SK-N-SH (cell line): ENCODE measurements at regions not wholly inside any gene's neighbourhood (a gene's known extent, or its start where the extent isn't known, plus 50 kb on each side); places are given as distances from the start of the nearest gene placed in this dataset.

ENCODE experiments used
- CTCF ChIA-PET: fragments of 300-600, 350-600 bp; formaldehyde crosslinking; extraction: SDS; loops from one replicate; lab custom pipeline; 2021; lab: Yijun Ruan, JAX
- POLR2A ChIA-PET: fragments of 350-600 bp; sonication (Branson Sonifier 250); formaldehyde crosslinking; extraction: SDS; loops from one replicate; lab custom pipeline; 2020; ENCODE audit warnings: antibody characterized with exemption, inconsistent platforms; lab: Yijun Ruan, JAX
- DNase-seq: peaks from one replicate; pipeline ENCODE4 v3.0.0; 2012
- H2AFZ ChIP-seq: fragments of 200-600 bp; sonication (generic); 2 replicates; pipeline ENCODE4 v1.8.1; 2016; ENCODE audit warnings: antibody characterized with exemption, mild to moderate bottlenecking, low read depth
- H3F3A ChIP-seq: fragments of 200-600 bp; sonication (generic); replicated peaks from 2 replicates; pipeline ENCODE3; 2016; ENCODE audit warnings: antibody characterized with exemption, mild to moderate bottlenecking; ENCODE audit not compliant: insufficient read depth
- H3K27ac ChIP-seq, 2 experiments: fragments of 200-500 bp in 1 of 2; fragments of 200-600 bp in 1 of 2; sonication (Bioruptor generic) in 1 of 2; sonication (generic), shearing (Covaris generic) in 1 of 2; 2 replicates each; pipeline versions ENCODE4 v1.5.1 to v1.6.1; 2014 to 2016; ENCODE audit warnings: low read depth in 2 of 2, inconsistent platforms in 1 of 2, low read length in 1 of 2, mild to moderate bottlenecking in 1 of 2, mixed read lengths in 1 of 2
- H3K27me3 ChIP-seq: fragments of 200-600 bp; sonication (generic), shearing (Covaris generic); 2 replicates; pipeline ENCODE4 v1.6.1; 2016; ENCODE audit warnings: mixed run types; ENCODE audit not compliant: insufficient read depth
- H3K36me3 ChIP-seq, 2 experiments: fragments of 200-500 bp in 1 of 2; fragments of 200-600 bp in 1 of 2; sonication (Bioruptor generic) in 1 of 2; sonication (generic) in 1 of 2; replicated peaks in 1 of 2; 2 replicates each; pipeline versions ENCODE3 to v1.5.1; 2014 to 2016; ENCODE audit warnings: low read length in 1 of 2, mild to moderate bottlenecking in 1 of 2; ENCODE audit not compliant: insufficient read depth in 2 of 2, control insufficient read depth in 1 of 2
- H3K4me1 ChIP-seq, 2 experiments: fragments of 200-500 bp in 1 of 2; fragments of 200-600 bp in 1 of 2; sonication (Bioruptor generic) in 1 of 2; sonication (generic), shearing (Covaris generic) in 1 of 2; 2 replicates each; pipeline versions ENCODE4 v1.5.1 to v1.6.1; 2014 to 2016; ENCODE audit warnings: low read depth in 1 of 2, low read length in 1 of 2, mixed run types in 1 of 2; ENCODE audit not compliant: insufficient read depth in 2 of 2, control insufficient read depth in 1 of 2
- H3K4me2 ChIP-seq: fragments of 200-600 bp; sonication (generic), shearing (Covaris generic); 2 replicates; pipeline ENCODE4 v1.6.1; 2017; ENCODE audit warnings: mixed run types
- H3K4me3 ChIP-seq, 2 experiments: fragments of 200-500 bp in 1 of 2; fragments of 200-600 bp in 1 of 2; sonication (Bioruptor generic) in 1 of 2; sonication (generic), shearing (Covaris generic) in 1 of 2; 2 replicates each; pipeline versions ENCODE4 v1.5.1 to v1.8.1; 2014 to 2016; ENCODE audit warnings: low read depth in 2 of 2, inconsistent platforms in 1 of 2, low read length in 1 of 2, mild to moderate bottlenecking in 1 of 2, mixed read lengths in 1 of 2, moderate library complexity in 1 of 2
- H3K79me2 ChIP-seq: fragments of 200-600 bp; sonication (generic); 2 replicates; pipeline ENCODE4 v1.8.1; 2017; ENCODE audit warnings: mild to moderate bottlenecking; ENCODE audit not compliant: insufficient read depth
- H3K9ac ChIP-seq: fragments of 200-600 bp; sonication (generic); 2 replicates; pipeline ENCODE4 v1.6.1; 2017; ENCODE audit warnings: mixed run types
- H3K9me2 ChIP-seq: fragments of 200-600 bp; sonication (generic); 2 replicates; pipeline ENCODE4 v1.6.1; 2017; ENCODE audit warnings: mixed run types
- H3K9me3 ChIP-seq: fragments of 200-600 bp; sonication (generic); 2 replicates; pipeline ENCODE4 v1.6.1; 2017; ENCODE audit warnings: mixed run types, mild to moderate bottlenecking, moderate library complexity
- H4K20me1 ChIP-seq: fragments of 200-600 bp; sonication (generic); 2 replicates; pipeline ENCODE4 v1.6.1; 2017; ENCODE audit warnings: mild to moderate bottlenecking, mixed run types; ENCODE audit not compliant: insufficient read depth
- EP300 ChIP-seq, 2 experiments: IDR thresholded peaks; 2 replicates each; pipeline versions ENCODE4 v1.4.0 to v1.6.1; 2012; ENCODE audit warnings: borderline replicate concordance in 1 of 2, low read depth in 1 of 2, low read length in 1 of 2
- EZH2phosphoT487 ChIP-seq: fragments of 200-600 bp; sonication (generic); IDR thresholded peaks from 2 replicates; pipeline ENCODE4 v1.6.1; 2017; ENCODE audit warnings: low read depth, mixed run types, mild to moderate bottlenecking, antibody characterized with exemption, moderate library complexity, borderline replicate concordance
- WGBS: methylation state at CpG from one replicate; pipeline ENCODE4 v1.1.6; 2017; ENCODE audit warnings: low lambda C conversion rate; 5-methylcytosine and 5-hydroxymethylcytosine counted together
- TF ChIP-seq, protein P1 (sequence below): fragments of 200-600 bp; sonication (generic); IDR thresholded peaks from 2 replicates; pipeline ENCODE4 v1.6.1; 2017; ENCODE audit warnings: antibody characterized with exemption, mild to moderate bottlenecking, moderate library complexity
- TF ChIP-seq, protein P2 (sequence below): fragments of 150-350 bp; IDR thresholded peaks from 2 replicates; pipeline ENCODE4 v1.6.1; 2017; ENCODE audit warnings: antibody characterized with exemption, low read length, low read depth, borderline replicate concordance
- TF ChIP-seq, protein P3 (sequence below): IDR thresholded peaks from 2 replicates; pipeline ENCODE4 v1.6.1; 2012; ENCODE audit warnings: mild to moderate bottlenecking, low read depth, low read length, moderate library complexity

DNA sequence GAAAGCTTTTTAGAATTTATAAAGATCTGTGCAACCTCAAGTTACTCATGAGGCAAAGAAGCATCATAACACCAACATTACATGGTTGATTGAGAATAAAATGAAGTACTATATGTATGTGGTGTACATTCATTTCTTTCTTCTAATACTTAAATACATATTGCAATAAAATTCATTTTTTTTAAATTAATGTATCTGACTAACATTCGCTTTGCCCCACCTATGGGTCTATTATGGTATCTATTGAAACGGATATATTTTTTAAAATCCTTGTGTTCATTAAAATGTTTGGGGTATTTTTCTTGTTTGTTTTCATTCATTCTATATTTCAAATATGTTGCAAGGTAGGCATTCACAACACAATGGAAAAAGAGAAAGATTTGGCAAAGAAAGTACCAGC is 237.5 kb downstream of the DSEL start:
- Histone ChIP-seq H3K4me1 (peaks cover 0 to 8% of the 10 kb centered on the region in 2 experiments; a peak in 2 of 4 replicates), H3K9me2 (no peaks in the 10 kb centered on the region), H3K27me3 (no peaks in the 10 kb centered on the region), H3K36me3 (no peaks in the 10 kb centered on the region), H3K79me2 (no peaks in the 10 kb centered on the region), H2AFZ (no peak overlapping the region), H3K4me3 (no peak overlapping the region), H3K27ac (no peak overlapping the region), H3K4me2 (no peak overlapping the region), H4K20me1 (no peaks in the 10 kb centered on the region), H3K9ac (no peak overlapping the region), H3K9me3 (no peaks in the 10 kb centered on the region), H3F3A (no peaks in the 10 kb centered on the region)
- POLR2A ChIA-PET = no interaction called here
- no peak for DNase-seq
- WGBS = 83% methylated on average over 2 of the region's 2 CpGs
- no peak for TF ChIP-seq EZH2phosphoT487
- TF ChIP-seq, protein P1, sequence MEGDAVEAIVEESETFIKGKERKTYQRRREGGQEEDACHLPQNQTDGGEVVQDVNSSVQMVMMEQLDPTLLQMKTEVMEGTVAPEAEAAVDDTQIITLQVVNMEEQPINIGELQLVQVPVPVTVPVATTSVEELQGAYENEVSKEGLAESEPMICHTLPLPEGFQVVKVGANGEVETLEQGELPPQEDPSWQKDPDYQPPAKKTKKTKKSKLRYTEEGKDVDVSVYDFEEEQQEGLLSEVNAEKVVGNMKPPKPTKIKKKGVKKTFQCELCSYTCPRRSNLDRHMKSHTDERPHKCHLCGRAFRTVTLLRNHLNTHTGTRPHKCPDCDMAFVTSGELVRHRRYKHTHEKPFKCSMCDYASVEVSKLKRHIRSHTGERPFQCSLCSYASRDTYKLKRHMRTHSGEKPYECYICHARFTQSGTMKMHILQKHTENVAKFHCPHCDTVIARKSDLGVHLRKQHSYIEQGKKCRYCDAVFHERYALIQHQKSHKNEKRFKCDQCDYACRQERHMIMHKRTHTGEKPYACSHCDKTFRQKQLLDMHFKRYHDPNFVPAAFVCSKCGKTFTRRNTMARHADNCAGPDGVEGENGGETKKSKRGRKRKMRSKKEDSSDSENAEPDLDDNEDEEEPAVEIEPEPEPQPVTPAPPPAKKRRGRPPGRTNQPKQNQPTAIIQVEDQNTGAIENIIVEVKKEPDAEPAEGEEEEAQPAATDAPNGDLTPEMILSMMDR = peak; percentile 21; the same call in 1 of the 2 replicates
- CTCF ChIA-PET = interaction anchor here (0.9 kb wide), 1 partner anchor 14 kb away, joined by 3 read pairs; no protein-coding TSS in a partner anchor

DNA sequence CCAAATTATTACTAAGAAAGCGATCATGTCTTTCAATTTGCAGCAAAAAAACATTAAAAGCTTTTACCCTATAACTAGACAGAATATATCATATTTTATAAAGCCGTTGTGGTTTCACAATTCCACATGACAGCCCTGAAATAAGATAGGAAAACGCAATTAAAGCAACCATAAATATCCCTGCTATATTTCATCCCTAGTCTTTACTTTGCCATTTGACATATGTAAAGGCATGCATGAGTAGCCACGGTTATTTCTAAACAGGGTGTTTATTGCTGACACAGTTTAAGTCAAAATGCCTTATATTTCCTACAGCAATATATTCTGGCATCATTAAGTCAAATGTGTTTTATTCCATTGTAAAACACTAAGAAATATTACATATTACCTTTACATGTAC is 239.9 kb downstream of the DSEL start:
- Histone ChIP-seq H3K27me3 (no peaks in the 10 kb centered on the region), H3K79me2 (no peaks in the 10 kb centered on the region)
- TF ChIP-seq, protein P2, sequence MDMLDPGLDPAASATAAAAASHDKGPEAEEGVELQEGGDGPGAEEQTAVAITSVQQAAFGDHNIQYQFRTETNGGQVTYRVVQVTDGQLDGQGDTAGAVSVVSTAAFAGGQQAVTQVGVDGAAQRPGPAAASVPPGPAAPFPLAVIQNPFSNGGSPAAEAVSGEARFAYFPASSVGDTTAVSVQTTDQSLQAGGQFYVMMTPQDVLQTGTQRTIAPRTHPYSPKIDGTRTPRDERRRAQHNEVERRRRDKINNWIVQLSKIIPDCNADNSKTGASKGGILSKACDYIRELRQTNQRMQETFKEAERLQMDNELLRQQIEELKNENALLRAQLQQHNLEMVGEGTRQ = no peak
- TF ChIP-seq, protein P3, sequence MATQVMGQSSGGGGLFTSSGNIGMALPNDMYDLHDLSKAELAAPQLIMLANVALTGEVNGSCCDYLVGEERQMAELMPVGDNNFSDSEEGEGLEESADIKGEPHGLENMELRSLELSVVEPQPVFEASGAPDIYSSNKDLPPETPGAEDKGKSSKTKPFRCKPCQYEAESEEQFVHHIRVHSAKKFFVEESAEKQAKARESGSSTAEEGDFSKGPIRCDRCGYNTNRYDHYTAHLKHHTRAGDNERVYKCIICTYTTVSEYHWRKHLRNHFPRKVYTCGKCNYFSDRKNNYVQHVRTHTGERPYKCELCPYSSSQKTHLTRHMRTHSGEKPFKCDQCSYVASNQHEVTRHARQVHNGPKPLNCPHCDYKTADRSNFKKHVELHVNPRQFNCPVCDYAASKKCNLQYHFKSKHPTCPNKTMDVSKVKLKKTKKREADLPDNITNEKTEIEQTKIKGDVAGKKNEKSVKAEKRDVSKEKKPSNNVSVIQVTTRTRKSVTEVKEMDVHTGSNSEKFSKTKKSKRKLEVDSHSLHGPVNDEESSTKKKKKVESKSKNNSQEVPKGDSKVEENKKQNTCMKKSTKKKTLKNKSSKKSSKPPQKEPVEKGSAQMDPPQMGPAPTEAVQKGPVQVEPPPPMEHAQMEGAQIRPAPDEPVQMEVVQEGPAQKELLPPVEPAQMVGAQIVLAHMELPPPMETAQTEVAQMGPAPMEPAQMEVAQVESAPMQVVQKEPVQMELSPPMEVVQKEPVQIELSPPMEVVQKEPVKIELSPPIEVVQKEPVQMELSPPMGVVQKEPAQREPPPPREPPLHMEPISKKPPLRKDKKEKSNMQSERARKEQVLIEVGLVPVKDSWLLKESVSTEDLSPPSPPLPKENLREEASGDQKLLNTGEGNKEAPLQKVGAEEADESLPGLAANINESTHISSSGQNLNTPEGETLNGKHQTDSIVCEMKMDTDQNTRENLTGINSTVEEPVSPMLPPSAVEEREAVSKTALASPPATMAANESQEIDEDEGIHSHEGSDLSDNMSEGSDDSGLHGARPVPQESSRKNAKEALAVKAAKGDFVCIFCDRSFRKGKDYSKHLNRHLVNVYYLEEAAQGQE = no peak
- 0 out of 4 replicates have a peak, but pooled peaks of 1 of the 2 experiments have one; percentile 16 for TF ChIP-seq EP300 (IDR thresholded peaks at IDR 0.05; ENCODE audit: borderline replicate concordance in 1 of 2, low read depth in 1 of 2, low read length in 1 of 2)
- TF ChIP-seq, all 33 proteins: peak for 1
- no peak overlapping the region for H3K9ac ChIP-seq
- H3K36me3 ChIP-seq = no peaks in the 10 kb centered on the region
- no peak overlapping the region for H2AFZ ChIP-seq
- ChIA-PET POLR2A (no interaction called here), CTCF (no interaction called here)
- H3K4me1 ChIP-seq = peaks cover 0 to 3% of the 10 kb centered on the region in 2 experiments; a peak in 2 of 4 replicates
- no peaks in the 10 kb centered on the region for H3K9me2 ChIP-seq
- no peak overlapping the region for H3K4me3 ChIP-seq
- WGBS = 62% methylated on average over 4 of the region's 4 CpGs
- H3K27ac ChIP-seq = no peak overlapping the region
- H3K4me2 ChIP-seq = no peak overlapping the region
- H4K20me1 ChIP-seq = no peaks in the 10 kb centered on the region
- H3F3A ChIP-seq = no peaks in the 10 kb centered on the region
- H3K9me3 ChIP-seq = peaks cover 4% of the 10 kb centered on the region; the same call in 1 of the 2 replicates
- no peak for DNase-seq
